Mesothelial cell of epicardium (in vitro differentiated cells): ENCODE measurements at regions not wholly inside any gene's neighbourhood (a gene's known extent, or its start where the extent isn't known, plus 50 kb on each side); places are given as distances from the start of the nearest gene placed in this dataset.

Experiments
- DNase-seq, 2 experiments: peaks; one replicate each; pipeline ENCODE4 v3.0.0; 2021; ENCODE audit warnings: low spot score in 2 of 2; ENCODE audit not compliant: unreplicated experiment in 2 of 2
- H3K27ac Mint-ChIP-seq: 2 replicates; pipeline ENCODE4 v1.8.0; 2021; ENCODE audit warnings: mixed read lengths
- H3K27me3 Mint-ChIP-seq: 2 replicates; pipeline ENCODE4 v1.8.0; 2021; ENCODE audit warnings: low read depth, mixed read lengths
- H3K36me3 Mint-ChIP-seq: 2 replicates; pipeline ENCODE4 v1.8.0; 2021; ENCODE audit warnings: mixed read lengths
- H3K4me1 Mint-ChIP-seq: 2 replicates; pipeline ENCODE4 v1.8.0; 2021; ENCODE audit warnings: mixed read lengths
- H3K4me3 Mint-ChIP-seq: 2 replicates; pipeline ENCODE4 v1.8.0; 2021; ENCODE audit warnings: mild to moderate bottlenecking, moderate library complexity, mixed read lengths
- H3K9me3 Mint-ChIP-seq: 2 replicates; pipeline ENCODE4 v1.8.0; 2021; ENCODE audit warnings: mixed read lengths
- CTCF ChIP-seq: fragments of 200-600 bp; sonication (generic); IDR thresholded peaks from one replicate; pipeline ENCODE4 v1.5.0; 2021; ENCODE audit warnings: antibody characterized with exemption; ENCODE audit not compliant: unreplicated experiment

- no peak for DNase-seq
- H3K36me3 Mint-ChIP-seq: peaks cover 5% of the 10 kb centered on the region
- no peak overlapping the region for H3K4me3 Mint-ChIP-seq
- peaks cover 17% of the 10 kb centered on the region for H3K9me3 Mint-ChIP-seq
- H3K27me3 Mint-ChIP-seq: no peaks in the 10 kb centered on the region
- peaks cover 8% of the 10 kb centered on the region for H3K4me1 Mint-ChIP-seq
- TF ChIP-seq CTCF: no peak
- no peak overlapping the region for H3K27ac Mint-ChIP-seq
Observed at GRCh38 chr11:38274031-38274430, 1676.0 kb upstream of the RAG2 start.

DNA sequence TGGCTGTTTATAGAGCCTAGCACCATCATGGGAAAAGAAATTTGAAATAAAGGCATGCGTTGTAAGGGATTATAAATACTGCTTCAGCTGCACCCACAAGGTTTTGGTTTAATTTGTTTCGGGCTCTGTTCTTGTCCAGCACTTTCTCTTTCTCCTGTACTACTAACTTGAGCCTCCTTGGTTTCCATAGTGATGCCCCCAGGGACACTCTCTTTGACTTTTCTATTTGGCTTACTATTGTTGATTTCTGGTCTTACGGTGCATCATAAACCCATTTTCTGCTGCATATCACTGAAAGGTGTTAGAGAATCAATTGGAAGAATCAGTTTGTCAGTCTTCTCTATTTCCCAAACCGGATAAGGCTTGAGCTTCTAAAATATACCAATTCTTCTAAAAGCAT, 1674.3 kb upstream of the RAG2 start:
- Mint-ChIP-seq H3K27me3 (no peaks in the 10 kb centered on the region), H3K9me3 (peaks cover 24% of the 10 kb centered on the region), H3K4me3 (no peak overlapping the region), H3K27ac (no peak overlapping the region), H3K36me3 (peaks cover 5% of the 10 kb centered on the region), H3K4me1 (peaks cover 4% of the 10 kb centered on the region)
- no peak for DNase-seq
- TF ChIP-seq CTCF: no peak

DNA sequence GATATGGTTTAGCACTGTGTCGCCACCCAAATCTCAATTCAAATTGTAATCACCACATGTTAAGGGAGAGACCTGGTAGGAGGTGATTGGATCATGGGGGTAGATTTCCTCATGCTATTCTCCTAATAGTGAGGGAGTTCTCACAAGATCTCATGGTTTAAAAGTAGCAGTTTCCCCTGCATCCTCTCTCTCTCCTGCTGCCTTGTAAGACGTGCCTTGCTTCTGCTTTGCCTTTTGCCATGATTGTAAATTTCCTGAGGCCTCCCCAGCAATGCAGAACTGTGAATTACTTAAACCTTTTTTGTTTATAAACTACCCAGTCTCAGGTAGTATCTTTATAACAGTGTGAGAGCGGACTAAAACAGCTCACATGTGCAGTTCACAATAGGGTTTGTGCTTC, 1668.7 kb upstream of the RAG2 start:
- Mint-ChIP-seq H3K36me3 (peaks cover 5% of the 10 kb centered on the region), H3K27me3 (no peaks in the 10 kb centered on the region), H3K27ac (no peak overlapping the region), H3K4me3 (no peak overlapping the region), H3K4me1 (no peaks in the 10 kb centered on the region), H3K9me3 (peaks cover 37% of the 10 kb centered on the region)
- no peak for TF ChIP-seq CTCF
- DNase-seq: no peak

DNA sequence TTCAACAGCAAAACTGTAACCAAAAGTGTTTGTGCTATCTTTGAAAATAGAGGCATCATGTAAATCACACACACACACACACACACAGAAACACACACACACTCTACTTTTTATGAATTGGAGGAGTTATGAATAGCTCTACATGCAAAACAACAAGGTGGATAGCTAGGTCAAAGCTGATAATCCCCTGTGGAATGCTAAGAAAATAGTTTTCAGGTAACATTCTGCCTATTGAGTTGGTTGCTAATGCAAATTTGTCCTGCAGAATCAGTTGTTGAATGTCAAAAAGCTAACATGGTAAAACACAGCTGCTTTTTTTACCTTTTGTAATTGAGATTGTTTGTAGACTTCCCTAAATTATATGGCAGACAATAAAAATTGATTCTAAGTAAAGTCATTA, 1658.4 kb upstream of the RAG2 start:
- H3K4me3 Mint-ChIP-seq: no peak overlapping the region
- no peak for TF ChIP-seq CTCF
- H3K4me1 Mint-ChIP-seq: peaks cover 15% of the 10 kb centered on the region
- no peak overlapping the region for H3K27ac Mint-ChIP-seq
- peaks cover 18% of the 10 kb centered on the region for H3K9me3 Mint-ChIP-seq
- no peaks in the 10 kb centered on the region for H3K36me3 Mint-ChIP-seq
- H3K27me3 Mint-ChIP-seq: no peaks in the 10 kb centered on the region
- DNase-seq: no peak

GRCh38 chr11:38254913-38255312, 1656.9 kb upstream of the RAG2 start:
- no peak for DNase-seq
- no peaks in the 10 kb centered on the region for H3K36me3 Mint-ChIP-seq
- no peak overlapping the region for H3K27ac Mint-ChIP-seq
- H3K4me3 Mint-ChIP-seq: no peak overlapping the region
- H3K9me3 Mint-ChIP-seq: peaks cover 13% of the 10 kb centered on the region
- no peaks in the 10 kb centered on the region for H3K27me3 Mint-ChIP-seq
- H3K4me1 Mint-ChIP-seq: peaks cover 15% of the 10 kb centered on the region
- no peak for TF ChIP-seq CTCF

- no peak for TF ChIP-seq CTCF
- no peak for DNase-seq
- Mint-ChIP-seq H3K4me1 (peaks cover 15% of the 10 kb centered on the region), H3K36me3 (no peaks in the 10 kb centered on the region), H3K9me3 (no peaks in the 10 kb centered on the region), H3K4me3 (no peak overlapping the region), H3K27ac (no peak overlapping the region), H3K27me3 (no peaks in the 10 kb centered on the region)
Observed at GRCh38 chr11:38252620-38253019, 1654.6 kb upstream of the RAG2 start.
